ENCODE measurements at regions not wholly inside any gene's neighbourhood (a gene's known extent, or its start where the extent isn't known, plus 50 kb on each side); places are given as distances from the start of the nearest gene placed in this dataset.
"Not testable (repeated sequence)": the region's sequence is repeated elsewhere in the genome, so short reads cannot be mapped to it uniquely, and the experiment has no call there.

- in situ Hi-C loops (cut with MboI; ENCODE audit: low sequenced_read_pairs) = no loop called here
Observed at GRCh38 chr9:587527-587926, 254.0 kb upstream of the DMRT1 start.

- in situ Hi-C loops (cut with MboI; ENCODE audit: low sequenced_read_pairs) = no loop called here
Observed at GRCh38 chr9:588981-589380, 252.5 kb upstream of the DMRT1 start.

- in situ Hi-C loops (cut with MboI; ENCODE audit: low sequenced_read_pairs) = no loop called here
Observed at GRCh38 chr9:589723-590122, 251.8 kb upstream of the DMRT1 start.

- in situ Hi-C loops (cut with MboI; ENCODE audit: low sequenced_read_pairs) = no loop called here
Observed at GRCh38 chr9:591292-591691, 250.2 kb upstream of the DMRT1 start.

- in situ Hi-C loops (cut with MboI; ENCODE audit: low sequenced_read_pairs) = no loop called here
Observed at GRCh38 chr9:592225-592624, 249.3 kb upstream of the DMRT1 start.

GRCh38 chr9:592733-593132 is 248.8 kb upstream of the DMRT1 start:
- in situ Hi-C loops (cut with MboI; ENCODE audit: low sequenced_read_pairs) = no loop called here

- in situ Hi-C loops (cut with MboI; ENCODE audit: low sequenced_read_pairs) = no loop called here
Observed at GRCh38 chr9:593809-594208, 247.7 kb upstream of the DMRT1 start.

- in situ Hi-C loops (cut with MboI; ENCODE audit: low sequenced_read_pairs) = no loop called here
Observed at GRCh38 chr9:596703-597102, 244.8 kb upstream of the DMRT1 start.

GRCh38 chr9:600006-600405 is 241.5 kb upstream of the DMRT1 start:
- in situ Hi-C loops (cut with MboI; ENCODE audit: low sequenced_read_pairs) = loop anchor here (10.0 kb wide), 1 partner anchor 405 kb away; no protein-coding TSS in a partner anchor

- in situ Hi-C loops (cut with MboI; ENCODE audit: low sequenced_read_pairs) = loop anchor here (10.0 kb wide), 1 partner anchor 402 kb away; no protein-coding TSS in a partner anchor
Observed at GRCh38 chr9:602716-603115, 238.8 kb upstream of the DMRT1 start.

GRCh38 chr9:603126-603525 is 238.4 kb upstream of the DMRT1 start:
- in situ Hi-C loops (cut with MboI; ENCODE audit: low sequenced_read_pairs) = loop anchor here (10.0 kb wide), 1 partner anchor 402 kb away; no protein-coding TSS in a partner anchor

GRCh38 chr9:607417-607816 is 234.1 kb upstream of the DMRT1 start:
- in situ Hi-C loops (cut with MboI; ENCODE audit: low sequenced_read_pairs) = loop anchor here (10.0 kb wide), 1 partner anchor 397 kb away; no protein-coding TSS in a partner anchor

- in situ Hi-C loops (cut with MboI; ENCODE audit: low sequenced_read_pairs) = loop anchor here (5.0 kb wide), 1 partner anchor 143 kb away; no protein-coding TSS in a partner anchor
Observed at GRCh38 chr9:613771-614347, 227.6 kb upstream of the DMRT1 start.

- in situ Hi-C loops (cut with MboI; ENCODE audit: low sequenced_read_pairs) = loop anchor here (5.0 kb wide), 1 partner anchor 143 kb away; no protein-coding TSS in a partner anchor
Observed at GRCh38 chr9:614431-614830, 227.1 kb upstream of the DMRT1 start.

- in situ Hi-C loops (cut with MboI; ENCODE audit: low sequenced_read_pairs) = no loop called here
Observed at GRCh38 chr9:615756-616155, 225.7 kb upstream of the DMRT1 start.

GRCh38 chr9:616694-617093 is 224.8 kb upstream of the DMRT1 start:
- in situ Hi-C loops (cut with MboI; ENCODE audit: low sequenced_read_pairs) = no loop called here

- in situ Hi-C loops (cut with MboI; ENCODE audit: low sequenced_read_pairs) = no loop called here
Observed at GRCh38 chr9:617445-618085, 223.9 kb upstream of the DMRT1 start.

- in situ Hi-C loops (cut with MboI; ENCODE audit: low sequenced_read_pairs) = no loop called here
Observed at GRCh38 chr9:618478-618877, 223.0 kb upstream of the DMRT1 start.

GRCh38 chr9:621201-621855 is 220.2 kb upstream of the DMRT1 start:
- in situ Hi-C loops (cut with MboI; ENCODE audit: low sequenced_read_pairs) = no loop called here

GRCh38 chr9:624935-625500 is 216.5 kb upstream of the DMRT1 start:
- in situ Hi-C loops (cut with MboI; ENCODE audit: low sequenced_read_pairs) = no loop called here

- in situ Hi-C loops (cut with MboI; ENCODE audit: low sequenced_read_pairs) = no loop called here
Observed at GRCh38 chr9:625613-626012, 215.9 kb upstream of the DMRT1 start.

- in situ Hi-C loops (cut with MboI; ENCODE audit: low sequenced_read_pairs) = not testable (repeated sequence)
Observed at GRCh38 chr9:626114-626513, 215.4 kb upstream of the DMRT1 start.
